H9 (cell line): ENCODE measurements at regions not wholly inside any gene's neighbourhood (a gene's known extent, or its start where the extent isn't known, plus 50 kb on each side); places are given as distances from the start of the nearest gene placed in this dataset.

Source experiments
- DNase-seq: peaks from one replicate; pipeline ENCODE4 v3.0.0-alpha.2; 2017
- H2AFZ ChIP-seq: one replicate; pipeline ENCODE4 v1.6.1; 2013; ENCODE audit warnings: mild to moderate bottlenecking, low read length, control low read depth, moderate library complexity
- H2AK5ac ChIP-seq: 2 replicates; pipeline ENCODE4 v1.6.1; 2013; ENCODE audit warnings: low read length, control low read depth, mixed read lengths; ENCODE audit not compliant: insufficient read length
- H2BK120ac ChIP-seq: one replicate; pipeline ENCODE4 v1.6.1; 2013; ENCODE audit warnings: low read depth, mild to moderate bottlenecking, low read length, control low read depth, inconsistent platforms; ENCODE audit not compliant: poor library complexity, severe bottlenecking
- H2BK12ac ChIP-seq: 2 replicates; pipeline ENCODE4 v1.6.1; 2013; ENCODE audit warnings: low read length, control low read depth, mixed read lengths, low read depth; ENCODE audit not compliant: insufficient read length
- H2BK15ac ChIP-seq: 2 replicates; pipeline ENCODE4 v1.6.1; 2013; ENCODE audit warnings: low read depth, low read length, control low read depth
- H2BK20ac ChIP-seq: one replicate; pipeline ENCODE4 v1.6.1; 2013; ENCODE audit warnings: low read depth, mild to moderate bottlenecking, low read length, control low read depth, inconsistent platforms; ENCODE audit not compliant: poor library complexity, severe bottlenecking
- H2BK5ac ChIP-seq: 2 replicates; pipeline ENCODE4 v1.6.1; 2013; ENCODE audit warnings: low read length, control low read depth, mixed read lengths; ENCODE audit not compliant: insufficient read length
- H3K14ac ChIP-seq: 2 replicates; pipeline ENCODE4 v1.6.1; 2013; ENCODE audit warnings: low read length, control low read depth; ENCODE audit not compliant: insufficient read depth
- H3K18ac ChIP-seq: 2 replicates; pipeline ENCODE4 v1.6.1; 2013; ENCODE audit warnings: low read depth, mild to moderate bottlenecking, mixed read lengths, low read length, control low read depth; ENCODE audit not compliant: insufficient read length
- H3K23ac ChIP-seq: 2 replicates; pipeline ENCODE4 v1.6.1; 2013; ENCODE audit warnings: low read length, control low read depth, mixed read lengths, low read depth; ENCODE audit not compliant: insufficient read length
- H3K23me2 ChIP-seq: 2 replicates; pipeline ENCODE4 v1.6.1; 2013; ENCODE audit warnings: low read depth, mild to moderate bottlenecking, mixed read lengths, low read length, control low read depth; ENCODE audit not compliant: insufficient read length, poor library complexity, severe bottlenecking
- H3K27ac ChIP-seq: 2 replicates; pipeline ENCODE4 v1.5.1; 2013; ENCODE audit warnings: low read length, control low read depth, mixed read lengths, low read depth; ENCODE audit not compliant: insufficient read length
- H3K27me3 ChIP-seq: 2 replicates; pipeline ENCODE4 v1.6.1; 2013; ENCODE audit warnings: low read length, control low read depth, inconsistent platforms; ENCODE audit not compliant: insufficient read depth
- H3K4ac ChIP-seq: 2 replicates; pipeline ENCODE4 v1.6.1; 2013; ENCODE audit warnings: low read depth, mild to moderate bottlenecking, control low read depth, inconsistent platforms, low read length, moderate library complexity
- H3K4me1 ChIP-seq: 2 replicates; pipeline ENCODE4 v1.6.1; 2013; ENCODE audit warnings: low read length, control low read depth, inconsistent platforms; ENCODE audit not compliant: insufficient read depth
- H3K4me2 ChIP-seq: 2 replicates; pipeline ENCODE4 v1.6.1; 2013; ENCODE audit warnings: low read length, control low read depth, mixed read lengths; ENCODE audit not compliant: insufficient read length, insufficient read depth
- H3K56ac ChIP-seq: 2 replicates; pipeline ENCODE4 v1.6.1; 2013; ENCODE audit warnings: low read depth, mild to moderate bottlenecking, mixed read lengths, low read length, control low read depth; ENCODE audit not compliant: insufficient read length
- H3K79me1 ChIP-seq: 2 replicates; pipeline ENCODE4 v1.6.1; 2013; ENCODE audit warnings: low read depth, mild to moderate bottlenecking, moderate library complexity, low read length, control low read depth, inconsistent platforms; ENCODE audit not compliant: insufficient read depth, poor library complexity, severe bottlenecking
- H3K79me2 ChIP-seq: 2 replicates; pipeline ENCODE4 v1.6.1; 2013; ENCODE audit warnings: low read length, control low read depth, inconsistent platforms; ENCODE audit not compliant: insufficient read depth
- H3K9ac ChIP-seq: 2 replicates; pipeline ENCODE4 v1.6.1; 2013; ENCODE audit warnings: low read length, control low read depth, mixed read lengths; ENCODE audit not compliant: insufficient read length; ENCODE audit errors: extremely low read depth
- H3K9me3 ChIP-seq: one replicate; pipeline ENCODE4 v1.6.1; 2013; ENCODE audit warnings: low read depth, low read length, inconsistent platforms; ENCODE audit not compliant: control insufficient read depth
- H3T11ph ChIP-seq: one replicate; pipeline ENCODE4 v1.6.1; 2013; ENCODE audit warnings: mild to moderate bottlenecking, low read length, control low read depth, inconsistent platforms
- H4K20me1 ChIP-seq: one replicate; pipeline ENCODE4 v1.6.1; 2013; ENCODE audit not compliant: control insufficient read depth, insufficient read length, insufficient read depth
- H4K5ac ChIP-seq: 2 replicates; pipeline ENCODE4 v1.6.1; 2013; ENCODE audit warnings: low read depth, mild to moderate bottlenecking, mixed read lengths, low read length, control low read depth; ENCODE audit not compliant: insufficient read length
- H4K8ac ChIP-seq: replicated peaks from 2 replicates; pipeline ENCODE4 v1.6.1; 2013; ENCODE audit warnings: low read length, control low read depth, mixed read lengths, low read depth; ENCODE audit not compliant: insufficient read length
- H4K91ac ChIP-seq: 2 replicates; pipeline ENCODE4 v1.6.1; 2013; ENCODE audit warnings: low read depth, mild to moderate bottlenecking, moderate library complexity, mixed read lengths, low read length, control low read depth; ENCODE audit not compliant: insufficient read length
- H3K27ac Mint-ChIP-seq, 3 experiments: 2 replicates in 2 of 3; 3 replicates in 1 of 3; pipeline ENCODE4 v1.8.0; 2020 to 2021; ENCODE audit warnings: mixed read lengths in 3 of 3, mild to moderate bottlenecking in 1 of 3, moderate library complexity in 1 of 3
- H3K27me3 Mint-ChIP-seq: 2 replicates; pipeline ENCODE4 v1.8.0; 2021; ENCODE audit warnings: low read depth, mild to moderate bottlenecking, moderate library complexity, mixed read lengths
- H3K36me3 Mint-ChIP-seq, 3 experiments: 2 replicates in 2 of 3; 3 replicates in 1 of 3; pipeline ENCODE4 v1.8.0; 2020 to 2021; ENCODE audit warnings: low read depth in 3 of 3, mixed read lengths in 3 of 3; ENCODE audit not compliant: insufficient read depth in 1 of 3
- H3K4me1 Mint-ChIP-seq, 2 experiments: 2 replicates each; pipeline ENCODE4 v1.8.0; 2020; ENCODE audit warnings: mixed read lengths in 2 of 2
- H3K4me3 Mint-ChIP-seq, 2 experiments: 2 replicates in 1 of 2; 3 replicates in 1 of 2; pipeline ENCODE4 v1.8.0; 2020 to 2021; ENCODE audit warnings: mild to moderate bottlenecking in 2 of 2, mixed read lengths in 2 of 2, moderate library complexity in 1 of 2
- H3K9me3 Mint-ChIP-seq, 2 experiments: 2 replicates in 1 of 2; 3 replicates in 1 of 2; pipeline ENCODE4 v1.8.0; 2020; ENCODE audit warnings: mild to moderate bottlenecking in 2 of 2, mixed read lengths in 2 of 2, moderate library complexity in 1 of 2
- CTCF ChIP-seq: fragments of 200-600 bp; sonication (generic); conservative IDR thresholded peaks from 3 replicates; pipeline ENCODE4 v1.8.0; 2021; ENCODE audit warnings: antibody characterized with exemption, mild to moderate bottlenecking
- WGBS: extraction: QIAGEN DNeasy Blood & Tissue Kit; methylation state at CpG from one replicate; pipeline ENCODE4 v1.1.7; 2013; ENCODE audit warnings: missing lambda C conversion rate, low lambda C conversion rate, mixed read lengths; ENCODE audit not compliant: insufficient read length; ENCODE audit errors: extremely low coverage; 5-methylcytosine and 5-hydroxymethylcytosine counted together

DNA sequence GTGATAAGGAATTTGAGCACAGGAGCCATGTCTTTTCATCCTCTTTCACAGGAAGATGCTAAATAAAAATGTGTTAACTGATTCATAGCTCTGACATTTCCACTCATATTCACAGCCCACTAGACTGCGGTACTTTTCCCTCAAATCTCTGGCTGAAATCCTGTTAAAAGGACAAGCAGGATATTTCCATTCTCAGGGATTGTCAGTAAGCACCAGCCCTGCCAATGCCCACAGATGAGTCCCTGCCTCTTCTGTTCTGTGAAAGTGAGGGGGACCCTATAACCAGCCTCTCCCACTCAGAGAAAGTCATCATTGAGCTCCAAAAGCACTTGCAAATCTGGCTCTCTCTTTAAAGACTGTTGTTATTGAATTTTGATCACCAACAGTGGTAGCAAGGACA, 440.5 kb downstream of the SETBP1 start:
- Histone ChIP-seq H3K79me1 (no peaks in the 10 kb centered on the region), H3K9ac (no peak overlapping the region), H3K79me2 (no peaks in the 10 kb centered on the region), H4K20me1 (no peaks in the 10 kb centered on the region), H3K18ac (no peak overlapping the region), H2BK12ac (no peak overlapping the region), H3K4me1 (no peaks in the 10 kb centered on the region), H4K5ac (no peak overlapping the region), H3K56ac (no peak overlapping the region), H3K27me3 (no peaks in the 10 kb centered on the region), H2BK120ac (no peak overlapping the region), H2BK20ac (no peak overlapping the region), H3K4me2 (no peak overlapping the region), H4K91ac (no peak overlapping the region), H4K8ac (no peak overlapping the region), H3K23ac (no peak overlapping the region), H3T11ph (no peak overlapping the region), H3K14ac (no peak overlapping the region), H2AK5ac (no peak overlapping the region), H2AFZ (no peak overlapping the region), H3K27ac (no peak overlapping the region), H3K9me3 (no peaks in the 10 kb centered on the region), H3K23me2 (no peaks in the 10 kb centered on the region), H2BK5ac (no peak overlapping the region), H3K4ac (no peak overlapping the region), H2BK15ac (no peak overlapping the region)
- no peaks in the 10 kb centered on the region for H3K4me1 Mint-ChIP-seq
- no peak for DNase-seq
- no peak for TF ChIP-seq CTCF
- H3K27me3 Mint-ChIP-seq = no peaks in the 10 kb centered on the region
- H3K36me3 Mint-ChIP-seq = no peaks in the 10 kb centered on the region
- no peaks in the 10 kb centered on the region for H3K9me3 Mint-ChIP-seq
- no peak overlapping the region for H3K27ac Mint-ChIP-seq
- WGBS = no CpG with 5 or more reads among the region's 1 CpG
- H3K4me3 Mint-ChIP-seq = no peak overlapping the region
